Keratinocyte (primary cell): ENCODE measurements at regions not wholly inside any gene's neighbourhood (a gene's known extent, or its start where the extent isn't known, plus 50 kb on each side); places are given as distances from the start of the nearest gene placed in this dataset.

Experiments
- DNase-seq: peaks from one replicate; pipeline ENCODE4 v3.0.0-alpha.2; 2011; ENCODE audit warnings: low read depth, missing footprints, low spot score
- FAIRE-seq: peaks from 2 replicates; lab custom pipeline; 2011; peaks lifted over from hg19 to GRCh38; lab: Jason Lieb, UNC
- H2AFZ ChIP-seq: 2 replicates; pipeline ENCODE4 v1.6.0; 2012; ENCODE audit warnings: low read length, control low read depth, inconsistent platforms; ENCODE audit not compliant: control insufficient read depth
- H3K27ac ChIP-seq: 2 replicates; pipeline ENCODE4 v1.5.1; 2011; ENCODE audit warnings: low read length; ENCODE audit not compliant: control insufficient read depth, insufficient read depth
- H3K27me3 ChIP-seq: 3 replicates; pipeline ENCODE4 v1.6.0; 2011; ENCODE audit warnings: low read length; ENCODE audit not compliant: control insufficient read depth, insufficient read depth; ENCODE audit errors: extremely low read depth
- H3K36me3 ChIP-seq, 2 experiments: 2 replicates in 1 of 2; 3 replicates in 1 of 2; pipeline ENCODE4 v1.5.1; 2011; ENCODE audit warnings: low read length in 2 of 2, mild to moderate bottlenecking in 1 of 2; ENCODE audit not compliant: control insufficient read depth in 2 of 2, insufficient read depth in 2 of 2; ENCODE audit errors: extremely low read depth in 1 of 2
- H3K4me1 ChIP-seq: 3 replicates; pipeline ENCODE4 v1.5.1; 2011; ENCODE audit warnings: low read length; ENCODE audit not compliant: control insufficient read depth, insufficient read depth; ENCODE audit errors: extremely low read depth
- H3K4me2 ChIP-seq: 3 replicates; pipeline ENCODE4 v1.6.0; 2011; ENCODE audit warnings: low read depth, low read length; ENCODE audit not compliant: control insufficient read depth, insufficient read depth; ENCODE audit errors: extremely low read depth
- H3K4me3 ChIP-seq, 3 experiments: fragments of 200-600 bp in 1 of 3; sonication (generic) in 1 of 3; 2 replicates in 2 of 3; 3 replicates in 1 of 3; pipeline ENCODE4 v1.5.1; 2011 to 2016; ENCODE audit warnings: low read length in 3 of 3, mild to moderate bottlenecking in 3 of 3, control low read depth in 2 of 3, inconsistent platforms in 1 of 3, low read depth in 1 of 3, mixed read lengths in 1 of 3, mixed run types in 1 of 3, moderate library complexity in 1 of 3; ENCODE audit not compliant: control insufficient read depth in 2 of 3, insufficient read depth in 2 of 3; ENCODE audit errors: extremely low read depth in 1 of 3
- H3K79me2 ChIP-seq: 2 replicates; pipeline ENCODE4 v1.6.0; 2012; ENCODE audit warnings: low read length; ENCODE audit not compliant: control insufficient read depth, insufficient read depth
- H3K9ac ChIP-seq: 3 replicates; pipeline ENCODE4 v1.6.0; 2011; ENCODE audit warnings: low read length; ENCODE audit not compliant: control insufficient read depth, insufficient read depth; ENCODE audit errors: extremely low read depth
- H3K9me1 ChIP-seq: 3 replicates; pipeline ENCODE4 v1.6.0; 2011; ENCODE audit warnings: low read length; ENCODE audit not compliant: control insufficient read depth, insufficient read depth; ENCODE audit errors: extremely low read depth
- H3K9me3 ChIP-seq: 2 replicates; pipeline ENCODE4 v1.5.1; 2012; ENCODE audit warnings: low read depth, low read length; ENCODE audit not compliant: control insufficient read depth
- H4K20me1 ChIP-seq: 3 replicates; pipeline ENCODE4 v1.6.0; 2011; ENCODE audit warnings: low read length; ENCODE audit not compliant: control insufficient read depth, insufficient read depth; ENCODE audit errors: extremely low read depth
- CTCF ChIP-seq, 3 experiments: IDR thresholded peaks in 1 of 3; conservative IDR thresholded peaks in 1 of 3; optimal IDR thresholded peaks in 1 of 3; 2 replicates in 2 of 3; 3 replicates in 1 of 3; pipeline versions ENCODE3 to v1.5.1; 2011; ENCODE audit warnings: low read length in 3 of 3, mild to moderate bottlenecking in 3 of 3, moderate library complexity in 2 of 3, control low read depth in 1 of 3, inconsistent platforms in 1 of 3; ENCODE audit not compliant: insufficient read depth in 2 of 3; ENCODE audit errors: extremely low read depth in 1 of 3
- EZH2 ChIP-seq: IDR thresholded peaks from one replicate; pipeline ENCODE4 v1.6.1; 2012; ENCODE audit warnings: inconsistent platforms, mild to moderate bottlenecking, low read length, moderate library complexity
- dilution Hi-C: fragments of 300-500 bp; cut with MboI; formaldehyde crosslinking; loops from one replicate; pipeline ENCODE4 v1.7.0; 2020; ENCODE audit warnings: low sequenced_read_pairs; ENCODE audit not compliant: extremely low pct_ligation_motif_present

DNA sequence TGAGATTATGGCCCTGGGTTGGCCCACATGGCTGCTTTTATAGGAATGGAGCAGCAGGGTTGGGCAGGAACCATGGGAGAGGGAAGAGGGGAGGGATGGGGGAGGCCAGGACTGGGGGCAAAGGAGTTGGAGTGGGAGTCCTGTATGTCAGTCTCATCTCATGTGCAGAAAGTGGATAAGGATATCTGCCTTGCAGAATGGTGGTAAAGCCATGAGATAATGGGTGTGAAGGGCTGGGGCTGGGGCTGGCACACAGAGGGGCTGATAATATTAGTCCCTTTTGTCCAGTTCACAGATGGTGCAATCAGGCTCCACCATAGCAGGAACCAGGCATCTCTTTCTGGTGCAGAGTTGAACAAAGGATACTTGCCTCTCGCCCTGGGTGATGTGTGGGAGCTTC, 101.3 kb downstream of the MRM1 start:
- TF ChIP-seq CTCF (optimal IDR thresholded peaks at IDR 0.05 in 1 of 3, IDR thresholded peaks at IDR 0.05 in 1 of 3, conservative IDR thresholded peaks at IDR 0.05 in 1 of 3; ENCODE audit: extremely low read depth in 1 of 3, insufficient read depth in 2 of 3, low read length in 3 of 3) (no peak), EZH2 (no peak)
- H3K27ac ChIP-seq, result no peak overlapping the region
- H3K4me3 ChIP-seq, result no peak overlapping the region
- DNase-seq, result no peak
- H3K4me1 ChIP-seq, result no peaks in the 10 kb centered on the region
- no peak overlapping the region for H2AFZ ChIP-seq
- no peaks in the 10 kb centered on the region for H3K79me2 ChIP-seq
- peaks cover 3% of the 10 kb centered on the region for H4K20me1 ChIP-seq
- H3K9me3 ChIP-seq, result no peaks in the 10 kb centered on the region
- no peak overlapping the region for H3K4me2 ChIP-seq
- no peak overlapping the region for H3K9ac ChIP-seq
- no peaks in the 10 kb centered on the region for H3K36me3 ChIP-seq
- FAIRE-seq, result no peak
- H3K9me1 ChIP-seq, result no peaks in the 10 kb centered on the region
- H3K27me3 ChIP-seq, result peaks cover 33% of the 10 kb centered on the region
- dilution Hi-C loops, result no loop called here

GRCh38 chr17:36703860-36704266, 102.5 kb downstream of the MRM1 start:
- Histone ChIP-seq H3K9ac (no peak overlapping the region), H3K9me1 (no peaks in the 10 kb centered on the region), H2AFZ (no peak overlapping the region), H3K27me3 (peaks cover 25% of the 10 kb centered on the region), H3K36me3 (no peaks in the 10 kb centered on the region), H3K4me1 (no peaks in the 10 kb centered on the region), H3K79me2 (no peaks in the 10 kb centered on the region), H4K20me1 (peaks cover 3% of the 10 kb centered on the region), H3K4me3 (no peak overlapping the region), H3K27ac (no peak overlapping the region), H3K9me3 (no peaks in the 10 kb centered on the region), H3K4me2 (no peak overlapping the region)
- DNase-seq, result no peak
- no peak for FAIRE-seq
- TF ChIP-seq EZH2 (no peak), CTCF (optimal IDR thresholded peaks at IDR 0.05 in 1 of 3, IDR thresholded peaks at IDR 0.05 in 1 of 3, conservative IDR thresholded peaks at IDR 0.05 in 1 of 3; ENCODE audit: extremely low read depth in 1 of 3, insufficient read depth in 2 of 3, low read length in 3 of 3) (peak in 1 of 3 experiments; percentile 24)
- dilution Hi-C loops, result no loop called here
